ENCODE measurements at regions not wholly inside any gene's neighbourhood (a gene's known extent, or its start where the extent isn't known, plus 50 kb on each side); places are given as distances from the start of the nearest gene placed in this dataset. TPM values are rescaled to one million over a fixed set of nuclear protein-coding genes. Genes with fewer than 3 reads are reported as not detected.

- Histone ChIP-seq H3K9me3 (ENCODE audit: control extremely low read depth in 1 of 3, control insufficient read depth in 2 of 3, insufficient read depth in 1 of 3, low read length in 2 of 3) (peaks cover 3 to 6% (median 6%) of the 10 kb centered on the region in 3 donors), H3K4me2 (replicated peaks; ENCODE audit: low read depth, low read length, poor library complexity, severe bottlenecking) (no peak overlapping the region), H3K79me2 (ENCODE audit: control insufficient read depth, insufficient read depth, low read length) (no peaks in the 10 kb centered on the region), H3K27ac (ENCODE audit: low read length in 2 of 2) (no peak overlapping the region), H3K4me3 (ENCODE audit: control extremely low read depth in 1 of 5, extremely low read depth in 1 of 5, insufficient read depth in 1 of 5, low read depth in 2 of 5, low read length in 4 of 5) (no peak overlapping the region), H3K4me1 (ENCODE audit: control insufficient read depth in 2 of 2, insufficient read depth in 2 of 2, low read length in 2 of 2) (no peaks in the 10 kb centered on the region), H2AFZ (ENCODE audit: insufficient read depth, low read depth, low read length, poor library complexity, severe bottlenecking) (no peak overlapping the region), H3K36me3 (replicated peaks in 1 of 2; ENCODE audit: control extremely low read depth in 1 of 2, control insufficient read depth in 1 of 2, extremely low read depth in 1 of 2, insufficient read depth in 2 of 2, low read length in 1 of 2) (no peaks in the 10 kb centered on the region), H3K9ac (ENCODE audit: low read length) (no peak overlapping the region), H4K20me1 (ENCODE audit: control insufficient read depth, insufficient read depth, low read length, poor library complexity, severe bottlenecking) (no peaks in the 10 kb centered on the region), H3K27me3 (replicated peaks in 1 of 4; ENCODE audit: control extremely low read depth in 1 of 4, control insufficient read depth in 3 of 4, insufficient read depth in 4 of 4, low read length in 3 of 4) (peaks cover 0 to 14% (median 0%) of the 10 kb centered on the region in 4 experiments)
- TF ChIP-seq EZH2 (IDR thresholded peaks at IDR 0.05; ENCODE audit: borderline replicate concordance, insufficient read depth, low read depth, low read length, poor library complexity, severe bottlenecking) (no peak), CTCF (IDR thresholded peaks at IDR 0.05) (no peak)
- Mint-ChIP-seq H3K9me3 (ENCODE audit: insufficient read depth) (peaks cover 6% of the 10 kb centered on the region), H3K27me3 (peaks cover 22% of the 10 kb centered on the region), H3K4me1 (peaks cover 4% of the 10 kb centered on the region), H3K27ac (no peak overlapping the region), H3K4me3 (no peak overlapping the region)
- ChIA-PET POLR2A (no interaction called here), CTCF (no interaction called here)
- WGBS (ENCODE audit: insufficient coverage) = 63% methylated on average over 9 of the region's 12 CpGs
- DNase-seq (no peak), ATAC-seq (ENCODE audit: low read depth) (no peak)
- intact Hi-C loops (cut with micrococcal nuclease) = no loop called here
These were observed 73.9 kb downstream of the TMEM130 start for GRCh38 chr7:98795741-98796493.

Small RNA genes in the stretch of these regions (small RNA-seq; reads per million reads assigned to genes)
- gene RNU6-393P (ENCODE audit: insufficient read length, low read depth, low replicate concordance) = not detected
